ENCODE measurements at regions not wholly inside any gene's neighbourhood (a gene's known extent, or its start where the extent isn't known, plus 50 kb on each side); places are given as distances from the start of the nearest gene placed in this dataset.

DNA sequence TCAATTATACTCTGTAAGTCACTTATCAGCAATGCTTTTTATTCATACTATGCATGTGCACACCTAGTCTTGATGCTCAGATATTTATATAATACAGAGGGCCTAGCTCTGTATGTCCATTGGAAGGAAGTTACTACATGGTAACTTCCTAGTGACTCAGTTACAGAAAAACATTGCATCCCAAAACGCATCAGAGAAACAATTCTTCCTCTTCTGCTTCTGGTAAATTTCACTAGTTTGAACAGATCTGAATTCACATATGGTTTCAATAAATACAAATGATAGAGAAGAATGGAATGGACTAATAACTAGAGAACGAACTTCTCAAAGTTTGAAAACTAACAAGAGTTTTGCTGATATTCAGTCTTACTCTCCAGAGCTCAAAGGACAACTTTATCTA is 811.3 kb upstream of the ADGRL2 start:
- no peak overlapping the region for H3K4me3 Mint-ChIP-seq
- H3K27me3 Mint-ChIP-seq (ENCODE audit: low read depth), result no peaks in the 10 kb centered on the region
- H3K4me1 Mint-ChIP-seq, result no peaks in the 10 kb centered on the region
- no peaks in the 10 kb centered on the region for H3K36me3 Mint-ChIP-seq (ENCODE audit: low read depth)
- DNase-seq (ENCODE audit: low read depth, low spot score), result no peak
- H3K9me3 Mint-ChIP-seq, result peaks cover 2% of the 10 kb centered on the region
- H3K27ac Mint-ChIP-seq (ENCODE audit: unreplicated experiment), result no peak overlapping the region
- TF ChIP-seq, protein P1, sequence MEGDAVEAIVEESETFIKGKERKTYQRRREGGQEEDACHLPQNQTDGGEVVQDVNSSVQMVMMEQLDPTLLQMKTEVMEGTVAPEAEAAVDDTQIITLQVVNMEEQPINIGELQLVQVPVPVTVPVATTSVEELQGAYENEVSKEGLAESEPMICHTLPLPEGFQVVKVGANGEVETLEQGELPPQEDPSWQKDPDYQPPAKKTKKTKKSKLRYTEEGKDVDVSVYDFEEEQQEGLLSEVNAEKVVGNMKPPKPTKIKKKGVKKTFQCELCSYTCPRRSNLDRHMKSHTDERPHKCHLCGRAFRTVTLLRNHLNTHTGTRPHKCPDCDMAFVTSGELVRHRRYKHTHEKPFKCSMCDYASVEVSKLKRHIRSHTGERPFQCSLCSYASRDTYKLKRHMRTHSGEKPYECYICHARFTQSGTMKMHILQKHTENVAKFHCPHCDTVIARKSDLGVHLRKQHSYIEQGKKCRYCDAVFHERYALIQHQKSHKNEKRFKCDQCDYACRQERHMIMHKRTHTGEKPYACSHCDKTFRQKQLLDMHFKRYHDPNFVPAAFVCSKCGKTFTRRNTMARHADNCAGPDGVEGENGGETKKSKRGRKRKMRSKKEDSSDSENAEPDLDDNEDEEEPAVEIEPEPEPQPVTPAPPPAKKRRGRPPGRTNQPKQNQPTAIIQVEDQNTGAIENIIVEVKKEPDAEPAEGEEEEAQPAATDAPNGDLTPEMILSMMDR (conservative IDR thresholded peaks at IDR 0.05), result no peak

DNA sequence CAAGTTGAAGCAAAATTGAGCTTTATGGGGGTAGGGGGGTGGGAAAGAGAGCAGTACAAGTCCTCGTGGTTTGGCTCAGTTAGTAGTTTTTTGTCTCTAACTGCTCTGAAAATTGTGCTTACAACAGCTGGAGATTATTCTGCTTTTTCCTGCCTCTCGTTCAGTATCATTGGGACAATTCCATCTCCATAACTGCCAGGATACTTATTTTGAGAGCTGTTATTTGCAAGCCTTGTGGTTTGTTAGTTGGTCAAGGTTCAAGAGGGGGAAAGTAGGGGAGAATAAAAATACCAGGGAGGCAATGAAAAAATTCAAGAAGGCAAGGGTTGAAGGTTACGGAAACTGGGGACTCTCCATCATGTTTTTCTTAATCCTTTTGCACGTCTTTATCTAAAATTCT is 811.8 kb upstream of the ADGRL2 start:
- no peak for DNase-seq (ENCODE audit: low read depth, low spot score)
- no peaks in the 10 kb centered on the region for H3K27me3 Mint-ChIP-seq (ENCODE audit: low read depth)
- TF ChIP-seq, protein P1 (conservative IDR thresholded peaks at IDR 0.05), result no peak
- H3K9me3 Mint-ChIP-seq, result peaks cover 2% of the 10 kb centered on the region
- no peak overlapping the region for H3K27ac Mint-ChIP-seq (ENCODE audit: unreplicated experiment)
- H3K4me3 Mint-ChIP-seq, result no peak overlapping the region
- H3K36me3 Mint-ChIP-seq (ENCODE audit: low read depth), result no peaks in the 10 kb centered on the region
- no peaks in the 10 kb centered on the region for H3K4me1 Mint-ChIP-seq

DNA sequence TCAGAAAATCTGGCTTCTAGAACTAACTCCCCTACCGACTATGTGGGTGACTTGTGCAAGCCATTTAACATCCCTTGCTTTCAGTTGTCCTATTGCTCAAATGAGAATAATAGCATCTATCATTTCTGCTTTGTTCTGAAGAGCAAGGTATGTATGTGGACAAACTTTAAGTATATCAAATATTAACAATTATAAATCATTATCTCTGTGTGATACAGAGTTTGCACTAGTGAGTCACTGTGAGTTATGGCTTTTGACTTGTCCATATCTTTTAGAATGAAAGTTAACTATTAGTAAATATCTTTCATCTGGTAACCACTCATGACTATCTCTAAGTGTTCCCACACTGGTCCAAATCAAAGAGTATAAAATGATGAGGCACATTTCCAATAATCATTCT is 812.9 kb upstream of the ADGRL2 start:
- no peaks in the 10 kb centered on the region for H3K27me3 Mint-ChIP-seq (ENCODE audit: low read depth)
- H3K4me1 Mint-ChIP-seq, result no peaks in the 10 kb centered on the region
- no peak overlapping the region for H3K27ac Mint-ChIP-seq (ENCODE audit: unreplicated experiment)
- H3K36me3 Mint-ChIP-seq (ENCODE audit: low read depth), result no peaks in the 10 kb centered on the region
- H3K4me3 Mint-ChIP-seq, result no peak overlapping the region
- H3K9me3 Mint-ChIP-seq, result peaks cover 2% of the 10 kb centered on the region
- TF ChIP-seq, protein P1 (conservative IDR thresholded peaks at IDR 0.05), result no peak
- DNase-seq (ENCODE audit: low read depth, low spot score), result no peak

DNA sequence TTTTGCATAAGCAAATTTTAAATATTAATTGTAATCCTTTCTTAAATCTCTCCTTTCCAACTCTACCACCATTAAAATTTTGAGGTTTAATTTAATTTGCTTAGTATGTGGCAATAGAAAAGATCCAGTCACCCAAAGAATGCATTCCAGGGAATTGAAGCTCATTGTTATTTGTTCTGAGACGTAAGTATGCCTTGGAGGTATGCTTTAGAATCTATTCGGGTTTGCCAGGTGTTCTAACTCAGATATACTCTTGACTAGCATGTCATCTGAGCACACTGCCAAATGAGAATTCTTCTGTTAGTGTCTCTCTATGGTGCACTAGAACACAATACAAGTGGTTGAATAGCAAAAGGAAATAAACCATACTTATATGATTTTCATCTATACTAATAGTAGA is 813.6 kb upstream of the ADGRL2 start:
- Mint-ChIP-seq H3K27ac (ENCODE audit: unreplicated experiment) (no peak overlapping the region), H3K36me3 (ENCODE audit: low read depth) (no peaks in the 10 kb centered on the region), H3K4me3 (no peak overlapping the region), H3K27me3 (ENCODE audit: low read depth) (no peaks in the 10 kb centered on the region), H3K9me3 (peaks cover 2% of the 10 kb centered on the region), H3K4me1 (no peaks in the 10 kb centered on the region)
- TF ChIP-seq, protein P1 (conservative IDR thresholded peaks at IDR 0.05), result no peak
- DNase-seq (ENCODE audit: low read depth, low spot score), result no peak

DNA sequence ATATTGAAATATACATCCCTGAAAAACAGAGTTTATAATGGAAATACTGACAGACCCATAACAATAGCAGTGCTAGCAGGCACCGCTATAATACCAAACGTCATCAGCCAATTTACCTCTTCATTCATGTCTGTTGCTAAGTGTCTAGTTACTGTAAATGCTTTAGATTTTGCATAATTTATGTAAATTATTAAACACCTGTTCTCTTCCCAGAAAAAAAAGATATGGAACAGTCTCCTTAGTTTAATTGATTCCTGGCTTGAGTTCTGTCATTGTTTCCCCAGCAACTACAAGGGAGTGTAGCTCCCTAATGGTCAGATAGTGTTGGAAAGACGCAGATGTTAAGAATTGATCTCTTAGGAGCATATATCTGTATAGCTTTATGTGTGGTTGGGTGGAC is 817.9 kb upstream of the ADGRL2 start:
- no peak overlapping the region for H3K4me3 Mint-ChIP-seq
- no peaks in the 10 kb centered on the region for H3K9me3 Mint-ChIP-seq
- no peak overlapping the region for H3K27ac Mint-ChIP-seq (ENCODE audit: unreplicated experiment)
- H3K27me3 Mint-ChIP-seq (ENCODE audit: low read depth), result no peaks in the 10 kb centered on the region
- TF ChIP-seq, protein P1 (conservative IDR thresholded peaks at IDR 0.05), result no peak
- no peak for DNase-seq (ENCODE audit: low read depth, low spot score)
- H3K4me1 Mint-ChIP-seq, result peaks cover 4% of the 10 kb centered on the region
- H3K36me3 Mint-ChIP-seq (ENCODE audit: low read depth), result no peaks in the 10 kb centered on the region

DNA sequence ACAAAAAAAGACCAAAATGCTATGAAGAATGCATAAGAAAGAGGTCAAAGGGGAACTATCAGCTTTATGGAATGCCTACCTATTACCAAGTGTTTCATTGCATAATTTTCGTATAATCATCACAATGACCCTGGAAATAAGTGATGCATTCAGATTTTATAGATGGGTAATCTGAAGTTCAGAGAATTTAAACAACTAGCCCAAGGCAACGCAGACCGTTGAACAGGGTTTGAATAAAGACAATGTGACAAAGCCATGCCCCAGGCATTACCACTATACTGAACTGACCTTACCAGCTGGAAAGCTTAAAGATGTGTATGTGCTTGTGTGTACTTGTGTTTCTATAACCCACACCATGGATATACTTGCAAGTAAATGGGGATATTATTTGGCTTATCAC is 827.6 kb upstream of the ADGRL2 start:
- no peak for DNase-seq (ENCODE audit: low read depth, low spot score)
- TF ChIP-seq, protein P1 (conservative IDR thresholded peaks at IDR 0.05), result no peak
- no peaks in the 10 kb centered on the region for H3K36me3 Mint-ChIP-seq (ENCODE audit: low read depth)
- H3K27ac Mint-ChIP-seq (ENCODE audit: unreplicated experiment), result no peak overlapping the region
- H3K4me3 Mint-ChIP-seq, result no peak overlapping the region
- H3K27me3 Mint-ChIP-seq (ENCODE audit: low read depth), result no peaks in the 10 kb centered on the region
- no peaks in the 10 kb centered on the region for H3K4me1 Mint-ChIP-seq
- peaks cover 2% of the 10 kb centered on the region for H3K9me3 Mint-ChIP-seq
